ENCODE measurements at regions not wholly inside any gene's neighbourhood (a gene's known extent, or its start where the extent isn't known, plus 50 kb on each side); places are given as distances from the start of the nearest gene placed in this dataset.

DNA sequence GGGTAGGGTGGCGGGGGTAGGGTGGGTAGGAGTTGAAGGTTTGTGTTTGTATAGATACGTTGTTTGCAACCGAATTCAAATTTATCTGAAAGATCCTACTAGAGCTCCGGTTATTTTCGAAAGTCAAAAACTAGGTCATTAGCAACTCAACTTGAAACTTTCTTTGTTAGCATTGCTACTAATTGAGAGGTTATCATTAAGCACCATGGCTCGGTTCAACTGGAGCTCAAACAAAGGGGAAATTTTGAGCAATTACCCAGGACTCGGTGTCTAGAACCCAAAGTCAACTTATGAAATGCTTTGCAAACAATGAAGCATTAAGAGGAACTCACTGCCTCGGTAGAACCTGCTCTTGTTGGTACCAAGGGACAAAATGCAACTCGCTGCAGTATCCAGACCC lies 207.7 kb downstream of the BCAT1 start:
- H3K9me3 ChIP-seq (ENCODE audit: control insufficient read depth in 1 of 2, insufficient read depth in 1 of 2, low read depth in 1 of 2, low read length in 2 of 2) = peaks cover 0 to 3% of the 10 kb centered on the region in 2 experiments; a peak in 1 of 4 replicates
- no peaks in the 10 kb centered on the region for H3K4me1 ChIP-seq (ENCODE audit: control insufficient read depth in 1 of 2, insufficient read depth in 2 of 2, low read length in 2 of 2)
- H3K79me2 ChIP-seq (ENCODE audit: insufficient read depth, low read length) = no peaks in the 10 kb centered on the region
- ATAC-seq (no peak), DNase-seq (ENCODE audit: low read depth, low spot score) (no peak)
- intact Hi-C loops (cut with micrococcal nuclease) = no loop called here
- no peak overlapping the region for H3K4me3 ChIP-seq (replicated peaks in 1 of 2; ENCODE audit: low read depth in 1 of 2, low read length in 2 of 2)
- H4K20me1 ChIP-seq (ENCODE audit: insufficient read depth) = no peaks in the 10 kb centered on the region
- BruUV-seq (replicated peaks) = no TSS peak
- H3K9me2 ChIP-seq (ENCODE audit: insufficient read depth) = no peaks in the 10 kb centered on the region
- no peaks in the 10 kb centered on the region for H3K27me3 ChIP-seq (ENCODE audit: insufficient read depth, low read length)
- no peak overlapping the region for H3K27ac ChIP-seq (ENCODE audit: low read depth, low read length)
- H3K4me2 ChIP-seq (ENCODE audit: low read length) = no peak overlapping the region
- ChIA-PET POLR2A (no interaction called here), CTCF (no interaction called here), RAD21 (ENCODE audit: low non-redundant PET in 1 of 2, low total read pairs in 2 of 2, uncharacterized antibody in 2 of 2, unreplicated experiment in 2 of 2) (no interaction called here)
- no peak overlapping the region for H3K9ac ChIP-seq (ENCODE audit: low read length)
- H3K36me3 ChIP-seq (ENCODE audit: control insufficient read depth in 1 of 2, insufficient read depth in 2 of 2, low read length in 2 of 2) = no peaks in the 10 kb centered on the region
- no peak overlapping the region for H2AFZ ChIP-seq (ENCODE audit: low read depth, low read length, poor library complexity, severe bottlenecking)
- no peak for TF ChIP-seq JUND (IDR thresholded peaks at IDR 0.05)
- TF ChIP-seq TCF7L2 (IDR thresholded peaks at IDR 0.05; ENCODE audit: borderline replicate concordance, extremely low read depth, insufficient read depth, insufficient read length) = no peak
- TF ChIP-seq SRF (IDR thresholded peaks at IDR 0.05; ENCODE audit: low read depth) = no peak
- TF ChIP-seq, protein P1, sequence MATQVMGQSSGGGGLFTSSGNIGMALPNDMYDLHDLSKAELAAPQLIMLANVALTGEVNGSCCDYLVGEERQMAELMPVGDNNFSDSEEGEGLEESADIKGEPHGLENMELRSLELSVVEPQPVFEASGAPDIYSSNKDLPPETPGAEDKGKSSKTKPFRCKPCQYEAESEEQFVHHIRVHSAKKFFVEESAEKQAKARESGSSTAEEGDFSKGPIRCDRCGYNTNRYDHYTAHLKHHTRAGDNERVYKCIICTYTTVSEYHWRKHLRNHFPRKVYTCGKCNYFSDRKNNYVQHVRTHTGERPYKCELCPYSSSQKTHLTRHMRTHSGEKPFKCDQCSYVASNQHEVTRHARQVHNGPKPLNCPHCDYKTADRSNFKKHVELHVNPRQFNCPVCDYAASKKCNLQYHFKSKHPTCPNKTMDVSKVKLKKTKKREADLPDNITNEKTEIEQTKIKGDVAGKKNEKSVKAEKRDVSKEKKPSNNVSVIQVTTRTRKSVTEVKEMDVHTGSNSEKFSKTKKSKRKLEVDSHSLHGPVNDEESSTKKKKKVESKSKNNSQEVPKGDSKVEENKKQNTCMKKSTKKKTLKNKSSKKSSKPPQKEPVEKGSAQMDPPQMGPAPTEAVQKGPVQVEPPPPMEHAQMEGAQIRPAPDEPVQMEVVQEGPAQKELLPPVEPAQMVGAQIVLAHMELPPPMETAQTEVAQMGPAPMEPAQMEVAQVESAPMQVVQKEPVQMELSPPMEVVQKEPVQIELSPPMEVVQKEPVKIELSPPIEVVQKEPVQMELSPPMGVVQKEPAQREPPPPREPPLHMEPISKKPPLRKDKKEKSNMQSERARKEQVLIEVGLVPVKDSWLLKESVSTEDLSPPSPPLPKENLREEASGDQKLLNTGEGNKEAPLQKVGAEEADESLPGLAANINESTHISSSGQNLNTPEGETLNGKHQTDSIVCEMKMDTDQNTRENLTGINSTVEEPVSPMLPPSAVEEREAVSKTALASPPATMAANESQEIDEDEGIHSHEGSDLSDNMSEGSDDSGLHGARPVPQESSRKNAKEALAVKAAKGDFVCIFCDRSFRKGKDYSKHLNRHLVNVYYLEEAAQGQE (IDR thresholded peaks at IDR 0.05; ENCODE audit: low read depth) = no peak
- TF ChIP-seq EGR1 (IDR thresholded peaks at IDR 0.05; ENCODE audit: low read depth) = no peak
- TF ChIP-seq POLR2AphosphoS5 (IDR thresholded peaks at IDR 0.05; ENCODE audit: low read depth, low read length) = no peak
- TF ChIP-seq, protein P2, sequence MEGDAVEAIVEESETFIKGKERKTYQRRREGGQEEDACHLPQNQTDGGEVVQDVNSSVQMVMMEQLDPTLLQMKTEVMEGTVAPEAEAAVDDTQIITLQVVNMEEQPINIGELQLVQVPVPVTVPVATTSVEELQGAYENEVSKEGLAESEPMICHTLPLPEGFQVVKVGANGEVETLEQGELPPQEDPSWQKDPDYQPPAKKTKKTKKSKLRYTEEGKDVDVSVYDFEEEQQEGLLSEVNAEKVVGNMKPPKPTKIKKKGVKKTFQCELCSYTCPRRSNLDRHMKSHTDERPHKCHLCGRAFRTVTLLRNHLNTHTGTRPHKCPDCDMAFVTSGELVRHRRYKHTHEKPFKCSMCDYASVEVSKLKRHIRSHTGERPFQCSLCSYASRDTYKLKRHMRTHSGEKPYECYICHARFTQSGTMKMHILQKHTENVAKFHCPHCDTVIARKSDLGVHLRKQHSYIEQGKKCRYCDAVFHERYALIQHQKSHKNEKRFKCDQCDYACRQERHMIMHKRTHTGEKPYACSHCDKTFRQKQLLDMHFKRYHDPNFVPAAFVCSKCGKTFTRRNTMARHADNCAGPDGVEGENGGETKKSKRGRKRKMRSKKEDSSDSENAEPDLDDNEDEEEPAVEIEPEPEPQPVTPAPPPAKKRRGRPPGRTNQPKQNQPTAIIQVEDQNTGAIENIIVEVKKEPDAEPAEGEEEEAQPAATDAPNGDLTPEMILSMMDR (IDR thresholded peaks at IDR 0.05 in 2 of 3, conservative IDR thresholded peaks at IDR 0.05 in 1 of 3; ENCODE audit: borderline replicate concordance in 1 of 3, insufficient read depth in 1 of 3, low read depth in 2 of 3, low read length in 2 of 3) = no peak
- TF ChIP-seq CBX3 (IDR thresholded peaks at IDR 0.05; ENCODE audit: low read depth) = no peak
- TF ChIP-seq CEBPB (IDR thresholded peaks at IDR 0.05; ENCODE audit: low read depth) = no peak
- no peak for TF ChIP-seq ZBTB33 (IDR thresholded peaks at IDR 0.05; ENCODE audit: extremely low read depth, insufficient replicate concordance, low read length)
- no peak for TF ChIP-seq POLR2A (IDR thresholded peaks at IDR 0.05; ENCODE audit: borderline replicate concordance, extremely low read depth, insufficient read depth, insufficient read length)
- TF ChIP-seq SP1 (IDR thresholded peaks at IDR 0.05; ENCODE audit: low read depth) = no peak
- no peak for TF ChIP-seq FOSL1 (IDR thresholded peaks at IDR 0.05; ENCODE audit: low read depth)
- TF ChIP-seq ZFX (IDR thresholded peaks at IDR 0.05) = no peak
- TF ChIP-seq ZNF274 (IDR thresholded peaks at IDR 0.05; ENCODE audit: low read depth, low read length) = no peak
- no peak for TF ChIP-seq YY1 (IDR thresholded peaks at IDR 0.05; ENCODE audit: extremely low read depth, insufficient replicate concordance, low read depth, low read length)
- no peak for TF ChIP-seq EZH2 (IDR thresholded peaks at IDR 0.05)
- no peak for TF ChIP-seq MAX (IDR thresholded peaks at IDR 0.05)
- no peak for TF ChIP-seq RAD21 (IDR thresholded peaks at IDR 0.05; ENCODE audit: low read depth)
- TF ChIP-seq EZH2phosphoT487 (IDR thresholded peaks at IDR 0.05; ENCODE audit: borderline replicate concordance) = no peak

All from HCT116 (cell line).